Neural cell (in vitro differentiated cells): ENCODE measurements at regions not wholly inside any gene's neighbourhood (a gene's known extent, or its start where the extent isn't known, plus 50 kb on each side); places are given as distances from the start of the nearest gene placed in this dataset.

Experiments used
- EP300 ChIP-seq: fragments of 450-650 bp; conservative IDR thresholded peaks from 2 replicates; pipeline ENCODE4 v1.6.1; 2014; ENCODE audit warnings: antibody characterized with exemption, mild to moderate bottlenecking, moderate library complexity; ENCODE audit not compliant: poor library complexity, severe bottlenecking
- EZH2 ChIP-seq: fragments of 200-600, 300-800 bp; shearing (Covaris generic), sonication (generic); IDR thresholded peaks from 2 replicates; pipeline ENCODE4 v1.6.1; 2014; ENCODE audit warnings: antibody characterized with exemption, low read length, borderline replicate concordance, mild to moderate bottlenecking; ENCODE audit not compliant: insufficient read depth, poor library complexity, severe bottlenecking
- MXI1 ChIP-seq: fragments of 450-650 bp; conservative IDR thresholded peaks from 2 replicates; pipeline ENCODE4 v1.6.1; 2014; ENCODE audit warnings: antibody characterized with exemption, mild to moderate bottlenecking; ENCODE audit not compliant: poor library complexity, severe bottlenecking
- POLR2AphosphoS5 ChIP-seq: IDR thresholded peaks from 2 replicates; pipeline ENCODE4 v1.6.1; 2012
- RAD21 ChIP-seq: fragments of 450-650 bp; conservative IDR thresholded peaks from 2 replicates; pipeline ENCODE4 v1.6.1; 2014; ENCODE audit warnings: antibody characterized with exemption, mild to moderate bottlenecking, moderate library complexity
- SMC3 ChIP-seq: fragments of 450-650 bp; conservative IDR thresholded peaks from 2 replicates; pipeline ENCODE4 v1.6.1; 2014; ENCODE audit warnings: antibody characterized with exemption, mild to moderate bottlenecking, moderate library complexity; ENCODE audit not compliant: poor library complexity
- TAF1 ChIP-seq: IDR thresholded peaks from 2 replicates; pipeline ENCODE4 v1.6.1; 2012; ENCODE audit warnings: low read depth
- TF ChIP-seq, protein P1 (sequence below): fragments of 450-650 bp; IDR thresholded peaks from 2 replicates; pipeline ENCODE4 v1.5.1; 2014; ENCODE audit warnings: antibody characterized with exemption, mild to moderate bottlenecking, moderate library complexity; ENCODE audit not compliant: poor library complexity, severe bottlenecking
- TF ChIP-seq, protein P2 (sequence below): IDR thresholded peaks from 2 replicates; pipeline ENCODE4 v1.6.1; 2012; ENCODE audit warnings: borderline replicate concordance

GRCh38 chr7:142334806-142335205 lies 76.9 kb upstream of the PRSS58 start:
- TF ChIP-seq, protein P1, sequence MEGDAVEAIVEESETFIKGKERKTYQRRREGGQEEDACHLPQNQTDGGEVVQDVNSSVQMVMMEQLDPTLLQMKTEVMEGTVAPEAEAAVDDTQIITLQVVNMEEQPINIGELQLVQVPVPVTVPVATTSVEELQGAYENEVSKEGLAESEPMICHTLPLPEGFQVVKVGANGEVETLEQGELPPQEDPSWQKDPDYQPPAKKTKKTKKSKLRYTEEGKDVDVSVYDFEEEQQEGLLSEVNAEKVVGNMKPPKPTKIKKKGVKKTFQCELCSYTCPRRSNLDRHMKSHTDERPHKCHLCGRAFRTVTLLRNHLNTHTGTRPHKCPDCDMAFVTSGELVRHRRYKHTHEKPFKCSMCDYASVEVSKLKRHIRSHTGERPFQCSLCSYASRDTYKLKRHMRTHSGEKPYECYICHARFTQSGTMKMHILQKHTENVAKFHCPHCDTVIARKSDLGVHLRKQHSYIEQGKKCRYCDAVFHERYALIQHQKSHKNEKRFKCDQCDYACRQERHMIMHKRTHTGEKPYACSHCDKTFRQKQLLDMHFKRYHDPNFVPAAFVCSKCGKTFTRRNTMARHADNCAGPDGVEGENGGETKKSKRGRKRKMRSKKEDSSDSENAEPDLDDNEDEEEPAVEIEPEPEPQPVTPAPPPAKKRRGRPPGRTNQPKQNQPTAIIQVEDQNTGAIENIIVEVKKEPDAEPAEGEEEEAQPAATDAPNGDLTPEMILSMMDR, result no peak
- TF ChIP-seq POLR2AphosphoS5 (no peak), EZH2 (no peak), SMC3 (no peak), EP300 (no peak), TAF1 (no peak), RAD21 (no peak), MXI1 (no peak)
- TF ChIP-seq, protein P2, sequence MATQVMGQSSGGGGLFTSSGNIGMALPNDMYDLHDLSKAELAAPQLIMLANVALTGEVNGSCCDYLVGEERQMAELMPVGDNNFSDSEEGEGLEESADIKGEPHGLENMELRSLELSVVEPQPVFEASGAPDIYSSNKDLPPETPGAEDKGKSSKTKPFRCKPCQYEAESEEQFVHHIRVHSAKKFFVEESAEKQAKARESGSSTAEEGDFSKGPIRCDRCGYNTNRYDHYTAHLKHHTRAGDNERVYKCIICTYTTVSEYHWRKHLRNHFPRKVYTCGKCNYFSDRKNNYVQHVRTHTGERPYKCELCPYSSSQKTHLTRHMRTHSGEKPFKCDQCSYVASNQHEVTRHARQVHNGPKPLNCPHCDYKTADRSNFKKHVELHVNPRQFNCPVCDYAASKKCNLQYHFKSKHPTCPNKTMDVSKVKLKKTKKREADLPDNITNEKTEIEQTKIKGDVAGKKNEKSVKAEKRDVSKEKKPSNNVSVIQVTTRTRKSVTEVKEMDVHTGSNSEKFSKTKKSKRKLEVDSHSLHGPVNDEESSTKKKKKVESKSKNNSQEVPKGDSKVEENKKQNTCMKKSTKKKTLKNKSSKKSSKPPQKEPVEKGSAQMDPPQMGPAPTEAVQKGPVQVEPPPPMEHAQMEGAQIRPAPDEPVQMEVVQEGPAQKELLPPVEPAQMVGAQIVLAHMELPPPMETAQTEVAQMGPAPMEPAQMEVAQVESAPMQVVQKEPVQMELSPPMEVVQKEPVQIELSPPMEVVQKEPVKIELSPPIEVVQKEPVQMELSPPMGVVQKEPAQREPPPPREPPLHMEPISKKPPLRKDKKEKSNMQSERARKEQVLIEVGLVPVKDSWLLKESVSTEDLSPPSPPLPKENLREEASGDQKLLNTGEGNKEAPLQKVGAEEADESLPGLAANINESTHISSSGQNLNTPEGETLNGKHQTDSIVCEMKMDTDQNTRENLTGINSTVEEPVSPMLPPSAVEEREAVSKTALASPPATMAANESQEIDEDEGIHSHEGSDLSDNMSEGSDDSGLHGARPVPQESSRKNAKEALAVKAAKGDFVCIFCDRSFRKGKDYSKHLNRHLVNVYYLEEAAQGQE, result no peak
